K562 (cell line): ENCODE measurements at regions not wholly inside any gene's neighbourhood (a gene's known extent, or its start where the extent isn't known, plus 50 kb on each side); places are given as distances from the start of the nearest gene placed in this dataset.
A peak's percentile ranks its signal among the peaks of the same experiment; 100 is the strongest.

Experiments used
- CAMTA2 ChIP-seq: fragments of 250-450 bp; sonication (Bioruptor Pico); conservative IDR thresholded peaks from 2 replicates; pipeline ENCODE4 v1.5.1; 2022
- CBFA2T2 ChIP-seq: fragments of 450-650 bp; conservative IDR thresholded peaks from 2 replicates; pipeline ENCODE4 v1.6.1; 2017; ENCODE audit warnings: mild to moderate bottlenecking
- CREBBP ChIP-seq: IDR thresholded peaks from one replicate; pipeline ENCODE4 v1.6.1; 2012; ENCODE audit warnings: low read depth, mild to moderate bottlenecking, control low read depth, inconsistent platforms, low read length
- CTBP1 ChIP-seq: fragments of 450-650 bp; IDR thresholded peaks from 2 replicates; pipeline ENCODE4 v1.6.1; 2016; ENCODE audit warnings: borderline replicate concordance
- EGR1 ChIP-seq: fragments of 450-650 bp; conservative IDR thresholded peaks from 2 replicates; pipeline ENCODE4 v1.6.1; 2017; ENCODE audit warnings: mild to moderate bottlenecking
- HLTF ChIP-seq: fragments of 450-650 bp; IDR thresholded peaks from 2 replicates; pipeline ENCODE4 v1.6.1; 2016
- NFYB ChIP-seq: IDR thresholded peaks from 2 replicates; pipeline ENCODE4 v1.6.1; 2011; ENCODE audit warnings: mild to moderate bottlenecking, moderate library complexity; ENCODE audit not compliant: insufficient read length; ENCODE audit errors: extremely low read depth
- NR2F6 ChIP-seq: fragments of 450-650 bp; formaldehyde crosslinking; IDR thresholded peaks from 2 replicates; pipeline ENCODE4 v1.4.0; 2020; ENCODE audit warnings: mild to moderate bottlenecking
- RBM17 ChIP-seq: fragments of 200-400 bp; formaldehyde crosslinking; IDR thresholded peaks from 2 replicates; pipeline ENCODE4 v1.6.1; 2017; ENCODE audit warnings: low read depth, mild to moderate bottlenecking, low read length, borderline replicate concordance
- SIRT6 ChIP-seq: IDR thresholded peaks from one replicate; pipeline ENCODE4 v1.6.1; 2012; ENCODE audit warnings: low read depth, mild to moderate bottlenecking, control low read depth, inconsistent platforms, low read length, moderate library complexity
- SMARCA5 ChIP-seq: fragments of 450-650 bp; IDR thresholded peaks from 2 replicates; pipeline ENCODE4 v1.6.1; 2016
- XRCC5 ChIP-seq: fragments of 200-400 bp; formaldehyde crosslinking; IDR thresholded peaks from 2 replicates; pipeline ENCODE4 v1.6.1; 2017; ENCODE audit warnings: low read depth, mild to moderate bottlenecking, low read length
- ZNF133 ChIP-seq: fragments of 250-450 bp; sonication (Bioruptor Pico); IDR thresholded peaks from 2 replicates; pipeline ENCODE4 v1.4.0; 2020; ENCODE audit warnings: mild to moderate bottlenecking
- ZNF165 ChIP-seq: fragments of 250-450 bp; sonication (Bioruptor Pico); IDR thresholded peaks from 2 replicates; pipeline ENCODE4 v1.4.0; 2020; ENCODE audit warnings: borderline replicate concordance
- TF ChIP-seq, protein P1 (sequence below): sonication (generic); formaldehyde crosslinking; IDR thresholded peaks from 2 replicates; pipeline ENCODE4 v1.8.0; 2023; ENCODE audit warnings: missing genetic modification reagents, mild to moderate bottlenecking, borderline replicate concordance
- TF ChIP-seq, protein P2 (sequence below): fragments of 450-650 bp; formaldehyde crosslinking; IDR thresholded peaks from 2 replicates; pipeline ENCODE4 v1.4.0; 2020; ENCODE audit warnings: mild to moderate bottlenecking
- TF ChIP-seq, protein P3 (sequence below): fragments of 450-650 bp; IDR thresholded peaks from 2 replicates; pipeline ENCODE4 v1.6.1; 2016; ENCODE audit warnings: antibody characterized with exemption
- TF ChIP-seq, protein P4 (sequence below): fragments of 200-800 bp; sonication (Bioruptor generic); IDR thresholded peaks from 2 replicates; pipeline ENCODE4 v1.6.1; 2017; ENCODE audit warnings: missing genetic modification characterization, missing compliant biosample characterization
- TF ChIP-seq, protein P5 (sequence below), 3 experiments: fragments of 200-800 bp in 1 of 3; sonication (Bioruptor generic) in 1 of 3; sonication (generic) in 1 of 3; formaldehyde crosslinking in 1 of 3; IDR thresholded peaks; 2 replicates each; pipeline versions ENCODE4 v1.6.1 to v1.8.0; 2016 to 2022; ENCODE audit warnings: mild to moderate bottlenecking in 2 of 3, missing compliant biosample characterization in 2 of 3, missing genetic modification characterization in 2 of 3, missing genetic modification reagents in 1 of 3

DNA sequence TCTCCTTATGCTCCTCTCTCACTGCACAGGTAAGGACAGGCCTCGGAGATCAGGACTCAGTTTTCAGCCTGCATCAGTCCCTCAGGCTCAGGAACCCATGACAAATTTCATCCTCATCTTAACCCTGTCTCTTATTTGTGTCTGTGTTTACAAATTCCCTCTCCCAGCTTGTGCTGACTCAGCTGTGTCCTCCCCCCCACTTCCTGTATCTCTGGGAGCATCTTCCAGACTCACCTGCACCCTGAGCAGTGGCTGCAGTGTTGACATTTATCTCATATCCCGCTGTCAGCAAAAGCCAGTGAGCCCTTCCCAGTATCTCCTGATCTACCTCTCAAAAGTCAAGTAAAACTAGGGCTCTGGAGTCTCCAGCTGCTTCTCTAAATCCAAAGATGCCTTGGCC, 65.6 kb upstream of the VPREB1 start (continued):
- no peak for TF ChIP-seq ZNF133 (CRISPR knock-in tag)
- no peak for TF ChIP-seq NFYB
- TF ChIP-seq ZNF165, result 0 out of 2 replicates have a peak, but pooled peaks have one; percentile 42
- TF ChIP-seq, protein P1, sequence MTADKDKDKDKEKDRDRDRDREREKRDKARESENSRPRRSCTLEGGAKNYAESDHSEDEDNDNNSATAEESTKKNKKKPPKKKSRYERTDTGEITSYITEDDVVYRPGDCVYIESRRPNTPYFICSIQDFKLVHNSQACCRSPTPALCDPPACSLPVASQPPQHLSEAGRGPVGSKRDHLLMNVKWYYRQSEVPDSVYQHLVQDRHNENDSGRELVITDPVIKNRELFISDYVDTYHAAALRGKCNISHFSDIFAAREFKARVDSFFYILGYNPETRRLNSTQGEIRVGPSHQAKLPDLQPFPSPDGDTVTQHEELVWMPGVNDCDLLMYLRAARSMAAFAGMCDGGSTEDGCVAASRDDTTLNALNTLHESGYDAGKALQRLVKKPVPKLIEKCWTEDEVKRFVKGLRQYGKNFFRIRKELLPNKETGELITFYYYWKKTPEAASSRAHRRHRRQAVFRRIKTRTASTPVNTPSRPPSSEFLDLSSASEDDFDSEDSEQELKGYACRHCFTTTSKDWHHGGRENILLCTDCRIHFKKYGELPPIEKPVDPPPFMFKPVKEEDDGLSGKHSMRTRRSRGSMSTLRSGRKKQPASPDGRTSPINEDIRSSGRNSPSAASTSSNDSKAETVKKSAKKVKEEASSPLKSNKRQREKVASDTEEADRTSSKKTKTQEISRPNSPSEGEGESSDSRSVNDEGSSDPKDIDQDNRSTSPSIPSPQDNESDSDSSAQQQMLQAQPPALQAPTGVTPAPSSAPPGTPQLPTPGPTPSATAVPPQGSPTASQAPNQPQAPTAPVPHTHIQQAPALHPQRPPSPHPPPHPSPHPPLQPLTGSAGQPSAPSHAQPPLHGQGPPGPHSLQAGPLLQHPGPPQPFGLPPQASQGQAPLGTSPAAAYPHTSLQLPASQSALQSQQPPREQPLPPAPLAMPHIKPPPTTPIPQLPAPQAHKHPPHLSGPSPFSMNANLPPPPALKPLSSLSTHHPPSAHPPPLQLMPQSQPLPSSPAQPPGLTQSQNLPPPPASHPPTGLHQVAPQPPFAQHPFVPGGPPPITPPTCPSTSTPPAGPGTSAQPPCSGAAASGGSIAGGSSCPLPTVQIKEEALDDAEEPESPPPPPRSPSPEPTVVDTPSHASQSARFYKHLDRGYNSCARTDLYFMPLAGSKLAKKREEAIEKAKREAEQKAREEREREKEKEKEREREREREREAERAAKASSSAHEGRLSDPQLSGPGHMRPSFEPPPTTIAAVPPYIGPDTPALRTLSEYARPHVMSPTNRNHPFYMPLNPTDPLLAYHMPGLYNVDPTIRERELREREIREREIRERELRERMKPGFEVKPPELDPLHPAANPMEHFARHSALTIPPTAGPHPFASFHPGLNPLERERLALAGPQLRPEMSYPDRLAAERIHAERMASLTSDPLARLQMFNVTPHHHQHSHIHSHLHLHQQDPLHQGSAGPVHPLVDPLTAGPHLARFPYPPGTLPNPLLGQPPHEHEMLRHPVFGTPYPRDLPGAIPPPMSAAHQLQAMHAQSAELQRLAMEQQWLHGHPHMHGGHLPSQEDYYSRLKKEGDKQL, result 0 out of 2 replicates have a peak, but pooled peaks have one; percentile 30
- TF ChIP-seq, protein P2, sequence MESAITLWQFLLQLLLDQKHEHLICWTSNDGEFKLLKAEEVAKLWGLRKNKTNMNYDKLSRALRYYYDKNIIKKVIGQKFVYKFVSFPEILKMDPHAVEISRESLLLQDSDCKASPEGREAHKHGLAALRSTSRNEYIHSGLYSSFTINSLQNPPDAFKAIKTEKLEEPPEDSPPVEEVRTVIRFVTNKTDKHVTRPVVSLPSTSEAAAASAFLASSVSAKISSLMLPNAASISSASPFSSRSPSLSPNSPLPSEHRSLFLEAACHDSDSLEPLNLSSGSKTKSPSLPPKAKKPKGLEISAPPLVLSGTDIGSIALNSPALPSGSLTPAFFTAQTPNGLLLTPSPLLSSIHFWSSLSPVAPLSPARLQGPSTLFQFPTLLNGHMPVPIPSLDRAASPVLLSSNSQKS, result no peak
- peak; percentile 88 for TF ChIP-seq CTBP1
- TF ChIP-seq CREBBP, result no peak
- no peak for TF ChIP-seq CAMTA2 (CRISPR knock-in tag)
- TF ChIP-seq, protein P3, sequence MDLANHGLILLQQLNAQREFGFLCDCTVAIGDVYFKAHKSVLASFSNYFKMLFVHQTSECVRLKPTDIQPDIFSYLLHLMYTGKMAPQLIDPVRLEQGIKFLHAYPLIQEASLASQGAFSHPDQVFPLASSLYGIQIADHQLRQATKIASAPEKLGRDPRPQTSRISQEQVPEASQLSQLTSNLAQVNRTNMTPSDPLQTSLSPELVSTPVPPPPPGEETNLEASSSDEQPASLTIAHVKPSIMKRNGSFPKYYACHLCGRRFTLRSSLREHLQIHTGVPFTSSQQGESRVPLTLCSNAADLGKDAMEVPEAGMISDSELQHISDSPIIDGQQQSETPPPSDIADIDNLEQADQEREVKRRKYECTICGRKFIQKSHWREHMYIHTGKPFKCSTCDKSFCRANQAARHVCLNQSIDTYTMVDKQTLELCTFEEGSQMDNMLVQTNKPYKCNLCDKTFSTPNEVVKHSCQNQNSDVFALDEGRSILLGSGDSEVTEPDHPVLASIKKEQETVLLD, result no peak
- no peak for TF ChIP-seq SIRT6
- no peak for TF ChIP-seq HLTF
- no peak for TF ChIP-seq XRCC5
- no peak for TF ChIP-seq CBFA2T2
- 0 out of 2 replicates have a peak, but pooled peaks have one; percentile 33 for TF ChIP-seq NR2F6 (CRISPR knock-in tag)
- TF ChIP-seq SMARCA5, result no peak
- TF ChIP-seq, protein P4, sequence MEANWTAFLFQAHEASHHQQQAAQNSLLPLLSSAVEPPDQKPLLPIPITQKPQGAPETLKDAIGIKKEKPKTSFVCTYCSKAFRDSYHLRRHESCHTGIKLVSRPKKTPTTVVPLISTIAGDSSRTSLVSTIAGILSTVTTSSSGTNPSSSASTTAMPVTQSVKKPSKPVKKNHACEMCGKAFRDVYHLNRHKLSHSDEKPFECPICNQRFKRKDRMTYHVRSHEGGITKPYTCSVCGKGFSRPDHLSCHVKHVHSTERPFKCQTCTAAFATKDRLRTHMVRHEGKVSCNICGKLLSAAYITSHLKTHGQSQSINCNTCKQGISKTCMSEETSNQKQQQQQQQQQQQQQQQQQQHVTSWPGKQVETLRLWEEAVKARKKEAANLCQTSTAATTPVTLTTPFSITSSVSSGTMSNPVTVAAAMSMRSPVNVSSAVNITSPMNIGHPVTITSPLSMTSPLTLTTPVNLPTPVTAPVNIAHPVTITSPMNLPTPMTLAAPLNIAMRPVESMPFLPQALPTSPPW (CRISPR knock-in tag), result no peak
- TF ChIP-seq, protein P5, sequence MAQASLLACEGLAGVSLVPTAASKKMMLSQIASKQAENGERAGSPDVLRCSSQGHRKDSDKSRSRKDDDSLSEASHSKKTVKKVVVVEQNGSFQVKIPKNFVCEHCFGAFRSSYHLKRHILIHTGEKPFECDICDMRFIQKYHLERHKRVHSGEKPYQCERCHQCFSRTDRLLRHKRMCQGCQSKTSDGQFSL (CRISPR knock-in tag; IDR thresholded peaks at IDR 0.05), result peak; percentile 50; the same call in 1 of the 2 replicates
- TF ChIP-seq, protein P5 (tag; IDR thresholded peaks at IDR 0.05), result peak in 1 of 2 experiments; percentile 44; a peak in 1 of 4 replicates
- 0 out of 2 replicates have a peak, but pooled peaks have one; percentile 3 for TF ChIP-seq EGR1
- TF ChIP-seq RBM17, result no peak
